ENCODE measurements at regions not wholly inside any gene's neighbourhood (a gene's known extent, or its start where the extent isn't known, plus 50 kb on each side); places are given as distances from the start of the nearest gene placed in this dataset.

- TF ChIP-seq, protein P1, sequence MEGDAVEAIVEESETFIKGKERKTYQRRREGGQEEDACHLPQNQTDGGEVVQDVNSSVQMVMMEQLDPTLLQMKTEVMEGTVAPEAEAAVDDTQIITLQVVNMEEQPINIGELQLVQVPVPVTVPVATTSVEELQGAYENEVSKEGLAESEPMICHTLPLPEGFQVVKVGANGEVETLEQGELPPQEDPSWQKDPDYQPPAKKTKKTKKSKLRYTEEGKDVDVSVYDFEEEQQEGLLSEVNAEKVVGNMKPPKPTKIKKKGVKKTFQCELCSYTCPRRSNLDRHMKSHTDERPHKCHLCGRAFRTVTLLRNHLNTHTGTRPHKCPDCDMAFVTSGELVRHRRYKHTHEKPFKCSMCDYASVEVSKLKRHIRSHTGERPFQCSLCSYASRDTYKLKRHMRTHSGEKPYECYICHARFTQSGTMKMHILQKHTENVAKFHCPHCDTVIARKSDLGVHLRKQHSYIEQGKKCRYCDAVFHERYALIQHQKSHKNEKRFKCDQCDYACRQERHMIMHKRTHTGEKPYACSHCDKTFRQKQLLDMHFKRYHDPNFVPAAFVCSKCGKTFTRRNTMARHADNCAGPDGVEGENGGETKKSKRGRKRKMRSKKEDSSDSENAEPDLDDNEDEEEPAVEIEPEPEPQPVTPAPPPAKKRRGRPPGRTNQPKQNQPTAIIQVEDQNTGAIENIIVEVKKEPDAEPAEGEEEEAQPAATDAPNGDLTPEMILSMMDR (IDR thresholded peaks at IDR 0.05; ENCODE audit: low read depth, low read length): no peak
- no peak for DNase-seq (ENCODE audit: low read depth in 1 of 2, low spot score in 1 of 2)
- no peaks in the 10 kb centered on the region for H3K4me1 ChIP-seq (ENCODE audit: low read depth)
- H3K36me3 ChIP-seq: no peaks in the 10 kb centered on the region
- H3K9me3 ChIP-seq (ENCODE audit: low read depth): no peaks in the 10 kb centered on the region
- no peak overlapping the region for H3K4me3 ChIP-seq
- peaks cover 2% of the 10 kb centered on the region for H3K27me3 ChIP-seq
- no peak overlapping the region for H3K27ac ChIP-seq
These were observed 104.8 kb downstream of the SEC61B start for GRCh38 chr9:99326917-99327189.

GRCh38 chr9:99327667-99328066 is 105.6 kb downstream of the SEC61B start:
- Histone ChIP-seq H3K4me1 (ENCODE audit: low read depth) (no peaks in the 10 kb centered on the region), H3K4me3 (no peak overlapping the region), H3K27me3 (peaks cover 3% of the 10 kb centered on the region), H3K36me3 (no peaks in the 10 kb centered on the region), H3K27ac (no peak overlapping the region), H3K9me3 (ENCODE audit: low read depth) (no peaks in the 10 kb centered on the region)
- no peak for DNase-seq (ENCODE audit: low read depth in 1 of 2, low spot score in 1 of 2)
- TF ChIP-seq, protein P1 (IDR thresholded peaks at IDR 0.05; ENCODE audit: low read depth, low read length): no peak

DNA sequence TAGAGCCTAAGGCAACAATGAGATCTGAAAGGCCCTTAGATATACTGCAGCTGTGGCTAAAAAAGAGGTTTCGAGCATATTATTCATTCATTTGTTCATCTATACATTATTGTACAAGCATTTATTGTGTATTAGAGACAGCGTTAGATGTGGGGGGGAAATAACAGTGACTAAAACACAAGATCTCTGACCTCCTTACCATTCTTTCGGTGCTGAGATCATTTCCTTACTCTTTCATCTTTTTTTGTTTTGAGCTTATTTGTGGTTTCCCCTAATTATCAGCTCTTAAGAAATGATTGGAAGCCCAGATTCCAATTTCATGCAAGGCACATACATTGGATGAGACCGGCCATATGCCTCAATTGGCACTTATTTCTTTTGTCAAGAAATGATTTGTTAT is 113.2 kb downstream of the SEC61B start:
- TF ChIP-seq, protein P1 (IDR thresholded peaks at IDR 0.05; ENCODE audit: low read depth, low read length): no peak

DNA sequence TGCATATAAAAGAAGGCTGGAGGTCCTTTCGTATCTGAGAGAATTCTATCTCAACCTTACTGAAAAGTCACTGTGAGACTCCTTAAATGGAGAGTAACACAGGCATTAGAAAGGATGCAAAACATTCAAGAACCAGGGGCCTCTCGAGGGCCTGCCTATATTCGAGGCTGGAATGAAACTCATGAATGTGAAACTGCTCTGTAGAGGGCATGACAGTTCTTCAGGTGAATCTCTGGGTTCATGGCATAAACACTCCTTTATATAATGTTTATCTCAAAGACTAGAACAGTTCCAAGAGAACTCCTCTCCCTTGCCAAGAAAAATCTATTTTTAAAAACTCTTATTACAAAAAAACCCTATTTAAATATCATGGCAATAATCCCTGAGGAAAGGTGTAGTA is 113.9 kb downstream of the SEC61B start:
- no peak for DNase-seq (ENCODE audit: low read depth in 1 of 2, low spot score in 1 of 2)
- Histone ChIP-seq H3K36me3 (no peaks in the 10 kb centered on the region), H3K27me3 (peaks cover 3% of the 10 kb centered on the region), H3K4me1 (ENCODE audit: low read depth) (no peaks in the 10 kb centered on the region), H3K27ac (no peak overlapping the region), H3K4me3 (no peak overlapping the region), H3K9me3 (ENCODE audit: low read depth) (no peaks in the 10 kb centered on the region)
- TF ChIP-seq, protein P1 (IDR thresholded peaks at IDR 0.05; ENCODE audit: low read depth, low read length): no peak

More for the DNA sequence above, 113.2 kb downstream of the SEC61B start:
- Histone ChIP-seq H3K27me3 (peaks cover 3% of the 10 kb centered on the region), H3K9me3 (ENCODE audit: low read depth) (no peaks in the 10 kb centered on the region), H3K4me1 (ENCODE audit: low read depth) (no peaks in the 10 kb centered on the region), H3K4me3 (no peak overlapping the region), H3K36me3 (no peaks in the 10 kb centered on the region), H3K27ac (no peak overlapping the region)
- no peak for DNase-seq (ENCODE audit: low read depth in 1 of 2, low spot score in 1 of 2)

GRCh38 chr9:99336531-99336930 is 114.4 kb downstream of the SEC61B start:
- DNase-seq (ENCODE audit: low read depth in 1 of 2, low spot score in 1 of 2): no peak
- no peaks in the 10 kb centered on the region for H3K9me3 ChIP-seq (ENCODE audit: low read depth)
- TF ChIP-seq, protein P1 (IDR thresholded peaks at IDR 0.05; ENCODE audit: low read depth, low read length): no peak
- H3K27ac ChIP-seq: no peak overlapping the region
- H3K4me1 ChIP-seq (ENCODE audit: low read depth): no peaks in the 10 kb centered on the region
- peaks cover 3% of the 10 kb centered on the region for H3K27me3 ChIP-seq
- no peaks in the 10 kb centered on the region for H3K36me3 ChIP-seq
- no peak overlapping the region for H3K4me3 ChIP-seq

- H3K36me3 ChIP-seq: no peaks in the 10 kb centered on the region
- no peaks in the 10 kb centered on the region for H3K4me1 ChIP-seq (ENCODE audit: low read depth)
- H3K27me3 ChIP-seq: peaks cover 2% of the 10 kb centered on the region
- H3K9me3 ChIP-seq (ENCODE audit: low read depth): no peaks in the 10 kb centered on the region
- TF ChIP-seq, protein P1 (IDR thresholded peaks at IDR 0.05; ENCODE audit: low read depth, low read length): no peak
- no peak for DNase-seq (ENCODE audit: low read depth in 1 of 2, low spot score in 1 of 2)
- H3K27ac ChIP-seq: no peak overlapping the region
- H3K4me3 ChIP-seq: no peak overlapping the region
These were observed 118.2 kb downstream of the SEC61B start for GRCh38 chr9:99340281-99340680.
